Kidney epithelial cell (primary cell): ENCODE measurements at regions not wholly inside any gene's neighbourhood (a gene's known extent, or its start where the extent isn't known, plus 50 kb on each side); places are given as distances from the start of the nearest gene placed in this dataset.

ENCODE experiments used
- DNase-seq: peaks from one replicate; pipeline ENCODE4 v3.0.0-alpha.2; 2010; ENCODE audit warnings: low read depth
- H3K27me3 ChIP-seq: 2 replicates; pipeline ENCODE4 v1.6.0; 2011; ENCODE audit warnings: low read length; ENCODE audit not compliant: control insufficient read depth, insufficient read depth
- H3K36me3 ChIP-seq: 2 replicates; pipeline ENCODE4 v1.5.1; 2011; ENCODE audit warnings: low read length; ENCODE audit not compliant: control insufficient read depth, insufficient read depth
- H3K4me3 ChIP-seq: 2 replicates; pipeline ENCODE4 v1.5.1; 2011; ENCODE audit warnings: low read depth, mild to moderate bottlenecking, control low read depth, low read length
- TF ChIP-seq, protein P1 (sequence below): IDR thresholded peaks from 2 replicates; pipeline ENCODE4 v1.5.1; 2011; ENCODE audit warnings: mild to moderate bottlenecking, moderate library complexity, low read length, control low read depth, inconsistent platforms; ENCODE audit not compliant: insufficient read depth, poor library complexity, severe bottlenecking

DNA sequence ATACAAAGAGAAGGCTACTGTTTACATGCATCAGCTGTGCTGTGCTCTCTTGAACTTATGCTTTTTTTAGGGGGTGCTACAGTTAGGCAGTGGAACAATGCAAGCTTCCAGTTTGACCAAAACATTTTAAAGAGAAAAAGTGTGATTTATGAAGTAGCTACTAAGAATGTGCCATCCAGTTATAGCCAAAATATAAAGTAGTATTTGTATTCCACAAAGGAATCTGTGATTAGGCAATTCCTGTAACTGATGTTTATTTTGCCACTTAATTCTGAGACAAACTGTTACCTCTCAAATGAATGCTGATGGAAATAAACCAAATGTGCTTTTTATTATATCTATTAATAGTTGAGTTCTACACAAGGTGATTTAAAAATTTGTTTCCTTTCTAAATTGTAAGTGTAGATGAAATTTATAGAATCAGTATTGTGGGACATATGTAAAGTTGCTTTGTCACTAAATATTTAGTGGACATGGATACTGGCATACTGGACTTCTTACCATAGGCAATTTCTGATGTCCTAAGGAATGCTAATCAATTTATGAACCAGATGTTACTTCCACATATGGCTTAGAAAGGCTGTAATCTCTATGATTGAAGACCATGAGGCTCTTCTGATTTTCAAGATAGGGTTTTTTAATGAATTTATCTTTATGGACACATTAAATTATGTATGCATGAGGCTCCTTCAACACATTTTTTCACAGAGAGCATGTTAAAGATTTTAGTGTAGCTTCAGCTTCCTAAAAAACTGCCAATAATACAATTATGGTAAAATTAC lies 410.2 kb downstream of the PRR16 start:
- DNase-seq: no peak
- H3K36me3 ChIP-seq: no peaks in the 10 kb centered on the region
- H3K4me3 ChIP-seq: no peak overlapping the region
- TF ChIP-seq, protein P1, sequence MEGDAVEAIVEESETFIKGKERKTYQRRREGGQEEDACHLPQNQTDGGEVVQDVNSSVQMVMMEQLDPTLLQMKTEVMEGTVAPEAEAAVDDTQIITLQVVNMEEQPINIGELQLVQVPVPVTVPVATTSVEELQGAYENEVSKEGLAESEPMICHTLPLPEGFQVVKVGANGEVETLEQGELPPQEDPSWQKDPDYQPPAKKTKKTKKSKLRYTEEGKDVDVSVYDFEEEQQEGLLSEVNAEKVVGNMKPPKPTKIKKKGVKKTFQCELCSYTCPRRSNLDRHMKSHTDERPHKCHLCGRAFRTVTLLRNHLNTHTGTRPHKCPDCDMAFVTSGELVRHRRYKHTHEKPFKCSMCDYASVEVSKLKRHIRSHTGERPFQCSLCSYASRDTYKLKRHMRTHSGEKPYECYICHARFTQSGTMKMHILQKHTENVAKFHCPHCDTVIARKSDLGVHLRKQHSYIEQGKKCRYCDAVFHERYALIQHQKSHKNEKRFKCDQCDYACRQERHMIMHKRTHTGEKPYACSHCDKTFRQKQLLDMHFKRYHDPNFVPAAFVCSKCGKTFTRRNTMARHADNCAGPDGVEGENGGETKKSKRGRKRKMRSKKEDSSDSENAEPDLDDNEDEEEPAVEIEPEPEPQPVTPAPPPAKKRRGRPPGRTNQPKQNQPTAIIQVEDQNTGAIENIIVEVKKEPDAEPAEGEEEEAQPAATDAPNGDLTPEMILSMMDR: no peak
- no peaks in the 10 kb centered on the region for H3K27me3 ChIP-seq

DNA sequence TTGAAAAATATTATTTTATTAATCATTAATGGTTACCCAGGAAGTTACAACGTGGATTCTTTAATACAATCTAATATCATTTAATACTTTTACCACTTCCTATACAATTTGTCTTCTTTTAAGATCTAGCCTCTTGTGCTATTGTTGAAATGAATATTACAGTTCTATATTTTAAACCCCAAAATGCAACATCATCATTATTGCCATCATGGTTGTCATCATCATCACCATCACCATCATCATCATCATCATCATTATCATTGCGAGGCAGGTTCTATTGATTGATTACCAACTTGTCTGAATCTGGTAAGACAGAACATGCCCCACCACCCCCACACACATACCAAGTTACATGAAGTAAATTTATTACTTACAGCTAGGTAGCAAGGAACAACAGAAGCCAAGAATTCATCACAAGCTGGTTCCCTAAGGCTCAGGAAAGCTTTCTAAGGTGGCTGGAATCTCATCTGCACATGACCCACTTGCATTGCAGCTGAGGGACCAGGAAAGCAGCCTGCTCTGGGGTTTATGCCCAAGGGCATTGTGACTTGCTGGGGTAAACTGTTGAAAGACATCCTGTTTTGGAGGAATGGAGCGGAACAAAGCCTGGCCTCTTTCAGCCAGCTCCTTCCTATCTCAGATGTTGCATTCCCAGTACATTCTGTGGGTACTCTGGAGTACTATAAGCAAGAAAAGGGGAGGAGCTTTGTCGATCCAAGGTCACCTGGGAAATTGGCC lies 418.1 kb downstream of the PRR16 start:
- TF ChIP-seq, protein P1: no peak
- DNase-seq: no peak
- Histone ChIP-seq H3K4me3 (no peak overlapping the region), H3K27me3 (no peaks in the 10 kb centered on the region), H3K36me3 (no peaks in the 10 kb centered on the region)

DNA sequence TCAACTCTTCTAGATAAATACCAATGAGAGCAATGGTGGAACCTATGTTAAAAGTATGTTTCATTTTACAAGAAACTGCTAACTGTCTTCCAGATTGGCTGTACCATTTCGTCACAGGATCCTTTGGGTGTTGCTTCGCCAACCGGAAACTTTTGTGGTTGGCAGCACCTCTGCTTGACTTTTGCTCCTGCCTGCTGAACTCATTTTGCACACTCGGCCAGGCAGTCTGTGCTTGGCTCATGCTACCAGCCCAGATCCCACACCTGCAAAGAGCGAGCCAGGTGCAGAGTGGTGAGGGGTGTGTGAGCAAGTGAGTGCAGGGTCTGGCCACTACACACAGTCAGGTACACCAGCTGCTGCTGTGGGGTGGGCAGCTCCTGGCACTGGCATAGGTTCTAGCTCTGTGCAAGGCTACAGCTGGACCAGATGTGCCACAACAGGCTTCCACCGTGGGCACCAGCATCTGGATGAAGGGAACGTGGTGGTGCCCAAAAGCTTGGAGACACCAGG lies 422.3 kb downstream of the PRR16 start:
- H3K36me3 ChIP-seq: no peaks in the 10 kb centered on the region
- H3K27me3 ChIP-seq: no peaks in the 10 kb centered on the region
- H3K4me3 ChIP-seq: no peak overlapping the region
- TF ChIP-seq, protein P1: no peak
- no peak for DNase-seq

DNA sequence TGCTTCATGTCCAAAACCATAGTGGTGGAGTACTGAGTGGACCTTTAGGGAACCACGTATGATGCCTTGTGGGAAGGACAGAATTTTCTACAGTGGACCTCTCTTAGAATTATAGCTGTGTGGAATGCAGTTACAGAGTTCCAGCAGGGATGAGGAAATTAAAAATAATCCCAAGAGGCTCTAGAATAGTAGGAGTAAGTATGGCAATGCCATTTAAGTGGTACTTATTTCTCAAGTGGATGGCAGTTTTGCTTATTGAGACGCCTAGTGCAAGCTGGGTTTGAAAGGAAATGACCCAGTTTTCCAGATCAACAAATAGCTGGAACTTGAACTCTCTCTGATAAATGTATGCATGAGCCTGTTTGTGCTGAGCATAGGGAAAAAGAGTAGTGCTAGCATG lies 431.6 kb downstream of the PRR16 start:
- no peak for DNase-seq
- TF ChIP-seq, protein P1: no peak
- Histone ChIP-seq H3K4me3 (no peak overlapping the region), H3K27me3 (no peaks in the 10 kb centered on the region), H3K36me3 (no peaks in the 10 kb centered on the region)

DNA sequence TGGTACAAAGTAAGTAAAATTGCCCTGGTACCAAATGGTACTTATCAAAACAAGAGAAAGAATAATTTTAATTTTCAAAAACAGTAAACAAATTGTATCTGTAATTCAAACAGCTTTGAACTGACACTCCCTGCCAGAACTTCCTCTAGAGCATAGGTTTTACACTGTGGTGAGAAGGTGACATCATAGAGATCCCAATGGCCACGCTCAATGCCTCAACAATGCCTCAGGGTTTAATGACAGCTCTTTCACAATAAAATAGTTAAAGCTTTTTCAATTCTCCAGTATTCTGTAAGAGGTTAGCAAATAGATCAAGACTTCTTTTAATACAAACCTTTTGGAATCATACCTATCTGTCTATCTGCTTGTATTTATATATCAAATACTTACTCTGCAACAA lies 437.1 kb downstream of the PRR16 start:
- Histone ChIP-seq H3K27me3 (no peaks in the 10 kb centered on the region), H3K36me3 (no peaks in the 10 kb centered on the region), H3K4me3 (no peak overlapping the region)
- TF ChIP-seq, protein P1: no peak
- DNase-seq: no peak
